ENCODE measurements at regions not wholly inside any gene's neighbourhood (a gene's known extent, or its start where the extent isn't known, plus 50 kb on each side); places are given as distances from the start of the nearest gene placed in this dataset.

- Histone ChIP-seq H3K4me1 (ENCODE audit: control insufficient read depth, extremely low read depth, insufficient read depth, low read length) (no peaks in the 10 kb centered on the region), H3K79me2 (ENCODE audit: control insufficient read depth, insufficient read depth, low read length) (no peaks in the 10 kb centered on the region), H3K9ac (ENCODE audit: insufficient read depth, low read length) (no peak overlapping the region), H3K27me3 (ENCODE audit: control insufficient read depth, insufficient read depth, low read length) (no peaks in the 10 kb centered on the region), H4K20me1 (ENCODE audit: control insufficient read depth, extremely low read depth, insufficient read depth, low read length) (no peaks in the 10 kb centered on the region), H3K4me3 (replicated peaks in 1 of 4; ENCODE audit: control extremely low read depth in 1 of 4, insufficient read depth in 1 of 4, low read depth in 3 of 4, low read length in 4 of 4) (no peak overlapping the region), H2AFZ (ENCODE audit: low read length) (no peak overlapping the region), H3K4me2 (ENCODE audit: extremely low read depth, insufficient read depth, low read length) (no peak overlapping the region), H3K9me3 (ENCODE audit: control insufficient read depth, insufficient read depth, low read depth, low read length) (no peaks in the 10 kb centered on the region), H3K36me3 (ENCODE audit: control insufficient read depth, insufficient read depth, low read length) (no peaks in the 10 kb centered on the region), H3K27ac (ENCODE audit: insufficient read depth, low read length) (no peak overlapping the region)
- no peak for DNase-seq (ENCODE audit: low read depth in 2 of 2)
- TF ChIP-seq CTCF (conservative IDR thresholded peaks at IDR 0.05 in 1 of 2, IDR thresholded peaks at IDR 0.05 in 1 of 2; ENCODE audit: low read depth in 1 of 2, low read length in 2 of 2) (no peak), EZH2 (IDR thresholded peaks at IDR 0.05; ENCODE audit: low read length, missing control alignments) (no peak)
Observed at GRCh38 chr12:93054021-93054420, 124.9 kb upstream of the EEA1 start.

- H3K4me3 ChIP-seq (replicated peaks in 1 of 4; ENCODE audit: control extremely low read depth in 1 of 4, insufficient read depth in 1 of 4, low read depth in 3 of 4, low read length in 4 of 4), result no peak overlapping the region
- no peaks in the 10 kb centered on the region for H4K20me1 ChIP-seq (ENCODE audit: control insufficient read depth, extremely low read depth, insufficient read depth, low read length)
- H3K79me2 ChIP-seq (ENCODE audit: control insufficient read depth, insufficient read depth, low read length), result no peaks in the 10 kb centered on the region
- no peak overlapping the region for H3K27ac ChIP-seq (ENCODE audit: insufficient read depth, low read length)
- H3K27me3 ChIP-seq (ENCODE audit: control insufficient read depth, insufficient read depth, low read length), result no peaks in the 10 kb centered on the region
- H3K4me1 ChIP-seq (ENCODE audit: control insufficient read depth, extremely low read depth, insufficient read depth, low read length), result no peaks in the 10 kb centered on the region
- no peak overlapping the region for H3K4me2 ChIP-seq (ENCODE audit: extremely low read depth, insufficient read depth, low read length)
- DNase-seq (ENCODE audit: low read depth in 2 of 2), result no peak
- TF ChIP-seq CTCF (conservative IDR thresholded peaks at IDR 0.05 in 1 of 2, IDR thresholded peaks at IDR 0.05 in 1 of 2; ENCODE audit: low read depth in 1 of 2, low read length in 2 of 2) (no peak), EZH2 (IDR thresholded peaks at IDR 0.05; ENCODE audit: low read length, missing control alignments) (no peak)
- no peaks in the 10 kb centered on the region for H3K36me3 ChIP-seq (ENCODE audit: control insufficient read depth, insufficient read depth, low read length)
- H3K9me3 ChIP-seq (ENCODE audit: control insufficient read depth, insufficient read depth, low read depth, low read length), result no peaks in the 10 kb centered on the region
- H2AFZ ChIP-seq (ENCODE audit: low read length), result no peak overlapping the region
- H3K9ac ChIP-seq (ENCODE audit: insufficient read depth, low read length), result no peak overlapping the region
Observed at GRCh38 chr12:93055221-93055620, 126.1 kb upstream of the EEA1 start.

GRCh38 chr12:93056971-93057535 lies 128.0 kb upstream of the EEA1 start:
- Histone ChIP-seq H3K9ac (ENCODE audit: insufficient read depth, low read length) (no peak overlapping the region), H3K27me3 (ENCODE audit: control insufficient read depth, insufficient read depth, low read length) (peaks cover 7% of the 10 kb centered on the region), H3K9me3 (ENCODE audit: control insufficient read depth, insufficient read depth, low read depth, low read length) (no peaks in the 10 kb centered on the region), H3K4me1 (ENCODE audit: control insufficient read depth, extremely low read depth, insufficient read depth, low read length) (no peaks in the 10 kb centered on the region), H3K27ac (ENCODE audit: insufficient read depth, low read length) (no peak overlapping the region), H2AFZ (ENCODE audit: low read length) (no peak overlapping the region), H3K4me3 (replicated peaks in 1 of 4; ENCODE audit: control extremely low read depth in 1 of 4, insufficient read depth in 1 of 4, low read depth in 3 of 4, low read length in 4 of 4) (no peak overlapping the region), H3K36me3 (ENCODE audit: control insufficient read depth, insufficient read depth, low read length) (no peaks in the 10 kb centered on the region), H3K4me2 (ENCODE audit: extremely low read depth, insufficient read depth, low read length) (no peak overlapping the region), H3K79me2 (ENCODE audit: control insufficient read depth, insufficient read depth, low read length) (no peaks in the 10 kb centered on the region), H4K20me1 (ENCODE audit: control insufficient read depth, extremely low read depth, insufficient read depth, low read length) (no peaks in the 10 kb centered on the region)
- TF ChIP-seq EZH2 (IDR thresholded peaks at IDR 0.05; ENCODE audit: low read length, missing control alignments) (no peak), CTCF (conservative IDR thresholded peaks at IDR 0.05 in 1 of 2, IDR thresholded peaks at IDR 0.05 in 1 of 2; ENCODE audit: low read depth in 1 of 2, low read length in 2 of 2) (no peak)
- DNase-seq (ENCODE audit: low read depth in 2 of 2), result peak in 1 of 2 donors; percentile 15
